Adrenal gland (tissue), 9 donors: ENCODE measurements at regions not wholly inside any gene's neighbourhood (a gene's known extent, or its start where the extent isn't known, plus 50 kb on each side); places are given as distances from the start of the nearest gene placed in this dataset.

ENCODE experiments used
- DNase-seq, 7 donors: peaks; one replicate each; pipeline ENCODE4 v3.0.0-alpha.2; 2019 to 2020
- H3K27ac ChIP-seq, 5 donors: fragments of 200-600 bp; sonication (generic) in 4 of 5; 1 replicate in 3 of 5; 2 replicates in 2 of 5; pipeline versions ENCODE4 v1.5.1 to v1.8.0; 2016 to 2020; ENCODE audit warnings: mild to moderate bottlenecking in 1 of 5
- H3K27me3 ChIP-seq: fragments of 200-600 bp; 2 replicates; pipeline ENCODE4 v1.8.0; 2021
- H3K36me3 ChIP-seq, 2 donors: fragments of 200-600 bp; replicated peaks in 1 of 2; 1 replicate in 1 of 2; 2 replicates in 1 of 2; pipeline versions ENCODE4 v1.5.1 to v1.8.0; 2018 to 2022
- H3K4me1 ChIP-seq, 2 donors: fragments of 200-600 bp; replicated peaks in 1 of 2; 1 replicate in 1 of 2; 2 replicates in 1 of 2; pipeline versions ENCODE4 v1.5.1 to v1.8.0; 2018 to 2021
- H3K4me3 ChIP-seq, 4 donors: fragments of 200-600 bp; sonication (generic) in 3 of 4; one replicate each; pipeline ENCODE4 v1.5.1; 2016 to 2018
- H3K9me3 ChIP-seq, 3 donors: fragments of 200-600 bp; sonication (generic) in 1 of 3; replicated peaks in 1 of 3; 1 replicate in 2 of 3; 2 replicates in 1 of 3; pipeline versions ENCODE4 v1.5.1 to v1.8.0; 2016 to 2021
- POLR2A ChIP-seq, 2 donors: fragments of 450-650 bp; IDR thresholded peaks; one replicate each; pipeline ENCODE4 v1.6.1; 2017; ENCODE audit warnings: antibody characterized with exemption in 2 of 2, mild to moderate bottlenecking in 2 of 2, moderate library complexity in 1 of 2
- WGBS, 4 donors: extraction: QIAGEN DNeasy Blood & Tissue Kit in 2 of 4; methylation state at CpG; one replicate each; pipeline versions ENCODE4 v1.1.5 to v1.1.7; 2013 to 2017; 5-methylcytosine and 5-hydroxymethylcytosine counted together
- intact Hi-C, 2 donors: fragments of 100-400 bp; cut with DNase I; formaldehyde crosslinking; loops; one replicate each; pipeline versions ENCODE4 v1.14.1 to v1.15.0; 2022 to 2023
- TF ChIP-seq, protein P1 (sequence below), 6 experiments: fragments of 450-650 bp in 4 of 6; fragments of 200-600 bp in 2 of 6; sonication (generic) in 1 of 6; IDR thresholded peaks; 1 replicate in 5 of 6; 2 replicates in 1 of 6; pipeline versions ENCODE4 v1.5.1 to v1.8.0; 2016 to 2021; ENCODE audit warnings: antibody characterized with exemption in 6 of 6, mild to moderate bottlenecking in 2 of 6, moderate library complexity in 1 of 6
- donor health status: healthy with polysubstance abuse.
- donor health status: Bipolar disorder and iron deficiency.
- donor health status: DM: yes; HTN: yes; CAD: no.
- donor health status: DM: no; HTN: no; CAD: no.
- donor health status: DM: no; HTN: no; CAD: no.

DNA sequence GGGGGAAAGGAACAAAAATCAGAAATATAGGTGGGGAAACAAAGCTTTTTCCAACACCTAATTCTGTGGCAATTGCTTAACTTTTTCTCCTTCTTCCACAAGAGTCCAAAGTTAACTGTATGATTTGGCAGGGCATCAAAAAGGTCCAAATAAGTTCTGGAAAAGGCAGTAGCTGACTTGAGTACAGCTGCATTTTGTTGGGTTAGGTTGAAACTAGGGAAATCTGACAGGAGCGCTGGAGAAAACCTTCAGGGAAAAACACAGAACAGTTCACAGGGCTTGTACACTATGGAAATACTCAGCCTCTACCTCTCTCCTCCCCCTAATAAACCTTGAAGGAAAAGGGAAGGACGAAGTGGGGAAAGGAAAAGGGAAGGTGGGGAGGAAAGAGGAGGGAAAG lies 438.6 kb downstream of the ZEB2 start:
- Histone ChIP-seq H3K9me3 (no peaks in the 10 kb centered on the region), H3K4me1 (no peaks in the 10 kb centered on the region), H3K36me3 (no peaks in the 10 kb centered on the region), H3K27ac (no peak overlapping the region), H3K4me3 (no peak overlapping the region), H3K27me3 (no peaks in the 10 kb centered on the region)
- TF ChIP-seq, protein P1, sequence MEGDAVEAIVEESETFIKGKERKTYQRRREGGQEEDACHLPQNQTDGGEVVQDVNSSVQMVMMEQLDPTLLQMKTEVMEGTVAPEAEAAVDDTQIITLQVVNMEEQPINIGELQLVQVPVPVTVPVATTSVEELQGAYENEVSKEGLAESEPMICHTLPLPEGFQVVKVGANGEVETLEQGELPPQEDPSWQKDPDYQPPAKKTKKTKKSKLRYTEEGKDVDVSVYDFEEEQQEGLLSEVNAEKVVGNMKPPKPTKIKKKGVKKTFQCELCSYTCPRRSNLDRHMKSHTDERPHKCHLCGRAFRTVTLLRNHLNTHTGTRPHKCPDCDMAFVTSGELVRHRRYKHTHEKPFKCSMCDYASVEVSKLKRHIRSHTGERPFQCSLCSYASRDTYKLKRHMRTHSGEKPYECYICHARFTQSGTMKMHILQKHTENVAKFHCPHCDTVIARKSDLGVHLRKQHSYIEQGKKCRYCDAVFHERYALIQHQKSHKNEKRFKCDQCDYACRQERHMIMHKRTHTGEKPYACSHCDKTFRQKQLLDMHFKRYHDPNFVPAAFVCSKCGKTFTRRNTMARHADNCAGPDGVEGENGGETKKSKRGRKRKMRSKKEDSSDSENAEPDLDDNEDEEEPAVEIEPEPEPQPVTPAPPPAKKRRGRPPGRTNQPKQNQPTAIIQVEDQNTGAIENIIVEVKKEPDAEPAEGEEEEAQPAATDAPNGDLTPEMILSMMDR (IDR thresholded peaks at IDR 0.05): no peak
- TF ChIP-seq POLR2A (IDR thresholded peaks at IDR 0.05): no peak
- WGBS, 4 donors: 73 to 92% (median 76%) methylated on average over 2 of the region's 2 CpGs
- no peak for DNase-seq
- intact Hi-C loops: no loop called here

DNA sequence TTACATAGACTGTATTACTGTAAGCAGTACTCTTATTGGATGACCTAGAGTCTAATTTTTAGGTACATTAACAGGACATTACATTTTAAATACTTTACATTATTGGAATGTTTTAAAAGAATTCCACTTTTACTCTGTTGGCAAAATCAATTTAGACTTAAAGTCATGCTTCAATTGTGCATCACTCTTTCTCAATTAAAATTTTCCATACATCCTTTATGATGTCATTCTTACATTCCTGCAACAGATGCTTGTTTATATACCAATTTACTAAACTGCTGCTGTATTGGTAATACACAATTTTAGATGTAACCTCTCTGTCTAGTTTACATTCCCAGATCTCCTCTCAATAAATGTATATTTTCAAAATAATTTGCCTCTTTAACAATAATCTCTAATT lies 440.1 kb downstream of the ZEB2 start:
- intact Hi-C loops: no loop called here
- no peaks in the 10 kb centered on the region for H3K9me3 ChIP-seq
- H3K27ac ChIP-seq: no peak overlapping the region
- DNase-seq: no peak
- H3K36me3 ChIP-seq: no peaks in the 10 kb centered on the region
- no peak overlapping the region for H3K4me3 ChIP-seq
- no peaks in the 10 kb centered on the region for H3K27me3 ChIP-seq
- no peaks in the 10 kb centered on the region for H3K4me1 ChIP-seq
- no peak for TF ChIP-seq POLR2A (IDR thresholded peaks at IDR 0.05)
- TF ChIP-seq, protein P1 (IDR thresholded peaks at IDR 0.05): no peak

DNA sequence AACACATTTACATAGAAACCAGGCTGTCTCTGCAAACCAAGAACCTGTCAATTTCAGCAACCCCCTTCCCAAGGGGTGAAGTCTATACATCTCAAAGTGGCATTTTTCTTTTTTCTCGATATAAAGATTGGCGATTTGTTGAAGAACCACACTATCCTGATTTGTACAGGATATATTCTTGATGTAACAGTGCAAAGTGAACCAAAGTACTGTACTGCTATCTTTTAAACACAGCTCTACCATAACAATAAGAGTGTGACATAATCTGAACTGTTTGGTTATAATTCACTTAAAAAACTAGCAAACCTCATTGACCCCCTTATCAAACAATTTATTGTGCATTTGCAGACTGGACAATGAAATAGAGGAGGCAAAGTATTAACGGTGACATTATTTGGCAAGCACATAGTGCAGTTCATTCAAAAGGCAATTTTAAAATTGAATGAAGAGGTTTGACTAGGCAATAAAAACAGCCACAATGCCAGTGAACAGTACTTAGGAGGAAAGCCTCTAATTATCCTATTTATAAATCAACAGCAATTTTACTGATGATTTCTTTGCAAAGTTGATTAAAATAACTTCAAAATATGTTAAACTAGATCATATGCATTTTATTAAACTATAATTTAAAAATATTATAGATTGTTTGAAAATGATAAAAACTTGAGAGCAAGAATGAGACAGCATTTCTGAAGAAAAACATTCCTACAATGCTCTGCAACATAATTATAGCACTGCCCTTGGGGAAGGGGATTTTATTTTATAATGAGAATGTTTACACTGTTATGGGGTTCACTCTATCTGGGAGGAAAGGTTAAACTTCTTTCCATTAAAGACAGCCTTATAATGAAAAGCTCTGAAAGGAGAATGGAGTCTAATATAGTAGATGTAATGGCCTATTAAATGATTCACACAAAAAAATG lies 440.9 kb downstream of the ZEB2 start:
- WGBS, 4 donors: 75 to 85% (median 80%) methylated on average over 3 of the region's 3 CpGs
- Histone ChIP-seq H3K4me3 (no peak overlapping the region), H3K36me3 (no peaks in the 10 kb centered on the region), H3K27me3 (no peaks in the 10 kb centered on the region), H3K9me3 (no peaks in the 10 kb centered on the region), H3K4me1 (no peaks in the 10 kb centered on the region), H3K27ac (no peak overlapping the region)
- TF ChIP-seq, protein P1 (IDR thresholded peaks at IDR 0.05): no peak
- TF ChIP-seq POLR2A (IDR thresholded peaks at IDR 0.05): no peak
- no peak for DNase-seq
- intact Hi-C loops: no loop called here

DNA sequence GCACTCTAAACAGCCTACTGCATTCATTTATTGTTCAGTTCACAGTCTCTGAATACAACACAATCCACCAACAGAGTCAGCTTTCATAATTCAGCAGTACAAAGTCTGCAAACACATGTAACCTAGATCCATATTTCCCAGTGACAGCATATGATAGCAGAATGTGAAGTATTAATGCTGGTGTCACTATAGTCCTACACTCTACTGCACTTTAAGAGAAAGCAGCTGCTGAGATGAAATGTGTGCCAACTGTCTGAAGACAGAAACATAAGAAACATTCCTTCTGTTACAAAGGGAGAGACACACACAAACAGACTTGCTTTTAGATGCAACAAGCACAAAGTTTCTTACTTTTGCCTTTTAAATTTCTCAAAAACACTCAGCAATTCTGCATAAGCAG lies 441.8 kb downstream of the ZEB2 start:
- DNase-seq: no peak
- no peak overlapping the region for H3K27ac ChIP-seq
- no peaks in the 10 kb centered on the region for H3K4me1 ChIP-seq
- no peaks in the 10 kb centered on the region for H3K36me3 ChIP-seq
- intact Hi-C loops: no loop called here
- H3K4me3 ChIP-seq: no peak overlapping the region
- no peak for TF ChIP-seq POLR2A (IDR thresholded peaks at IDR 0.05)
- TF ChIP-seq, protein P1 (IDR thresholded peaks at IDR 0.05): no peak
- no peaks in the 10 kb centered on the region for H3K9me3 ChIP-seq
- H3K27me3 ChIP-seq: no peaks in the 10 kb centered on the region
